ENCODE measurements at regions not wholly inside any gene's neighbourhood (a gene's known extent, or its start where the extent isn't known, plus 50 kb on each side); places are given as distances from the start of the nearest gene placed in this dataset.
"Not testable (repeated sequence)": the region's sequence is repeated elsewhere in the genome, so short reads cannot be mapped to it uniquely, and the experiment has no call there.

DNA sequence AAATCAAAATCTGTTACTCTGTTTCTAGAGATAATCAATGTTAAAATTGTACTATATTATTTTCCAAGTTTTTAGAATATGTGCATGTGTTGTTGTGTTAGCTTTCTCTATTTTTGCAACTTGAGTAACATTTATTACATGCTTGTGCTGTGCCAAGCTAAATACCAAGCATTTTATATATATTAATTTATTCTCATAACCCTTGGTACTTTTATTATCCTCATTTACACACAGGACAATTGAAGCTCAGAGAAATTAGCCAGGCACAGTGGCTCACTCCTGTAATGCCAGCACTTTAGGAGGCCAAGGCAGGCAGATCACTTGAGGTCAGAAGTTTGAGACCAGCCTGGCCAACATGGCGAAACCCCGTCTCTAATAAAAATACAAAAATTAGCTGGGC, 254.0 kb upstream of the DMRT1 start:
- DNase-seq = no peak

DNA sequence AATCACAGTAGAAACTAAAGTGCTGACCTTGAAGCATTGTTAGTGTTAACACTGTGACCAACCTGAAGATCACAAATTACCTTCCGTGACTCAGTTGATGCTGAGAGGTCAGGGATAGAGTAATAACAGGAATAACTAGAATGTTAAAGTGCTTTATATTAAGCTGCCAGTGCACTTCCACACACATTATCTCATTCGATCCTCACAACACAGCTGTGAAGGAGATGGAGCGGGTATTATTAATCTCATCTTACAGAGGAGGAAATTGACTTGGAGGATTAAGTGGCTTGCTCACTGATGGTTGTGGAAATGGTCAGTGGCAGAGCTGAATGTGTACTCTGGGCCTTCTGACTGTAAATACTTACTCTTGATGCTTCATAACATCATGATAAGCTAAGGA, 252.5 kb upstream of the DMRT1 start:
- DNase-seq = no peak

DNA sequence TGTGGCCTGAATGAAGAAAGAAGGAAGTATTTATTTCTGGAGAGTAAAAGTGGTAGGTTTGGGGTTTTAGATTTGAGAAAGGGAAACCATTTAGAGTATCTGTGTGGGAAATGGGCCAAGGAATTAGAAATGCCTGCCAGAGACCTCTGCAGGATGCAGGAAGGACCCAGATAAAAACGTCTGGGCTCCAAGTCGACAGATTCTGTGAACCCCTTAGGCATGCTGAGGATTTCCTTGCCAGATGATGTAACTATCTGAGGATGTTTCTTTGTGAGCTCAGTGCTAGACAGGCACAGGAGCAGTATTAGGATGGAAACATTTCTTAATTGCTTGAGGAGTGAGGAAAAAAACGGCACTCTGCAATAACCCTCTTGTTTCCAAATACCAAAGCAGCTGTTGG, 251.8 kb upstream of the DMRT1 start:
- DNase-seq = no peak

DNA sequence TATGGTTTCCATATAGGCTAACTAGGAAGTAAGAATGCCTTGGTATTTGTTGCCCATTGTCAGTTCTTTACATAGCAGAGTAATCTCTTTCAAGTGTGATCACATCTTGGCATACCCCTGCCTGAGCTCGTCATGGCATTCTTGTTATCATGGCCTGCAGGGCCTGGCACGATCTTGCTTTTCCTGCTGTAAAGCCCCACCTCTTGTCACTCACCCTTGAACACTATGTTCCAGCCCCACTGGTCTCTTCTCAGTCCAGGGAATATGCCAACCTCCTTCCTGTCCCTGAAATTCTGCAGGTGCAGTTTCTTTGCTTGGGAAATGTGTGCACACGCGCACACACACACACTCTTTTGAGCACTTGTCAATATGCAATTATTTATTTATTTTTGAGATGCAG, 250.2 kb upstream of the DMRT1 start:
- no peak for DNase-seq

DNA sequence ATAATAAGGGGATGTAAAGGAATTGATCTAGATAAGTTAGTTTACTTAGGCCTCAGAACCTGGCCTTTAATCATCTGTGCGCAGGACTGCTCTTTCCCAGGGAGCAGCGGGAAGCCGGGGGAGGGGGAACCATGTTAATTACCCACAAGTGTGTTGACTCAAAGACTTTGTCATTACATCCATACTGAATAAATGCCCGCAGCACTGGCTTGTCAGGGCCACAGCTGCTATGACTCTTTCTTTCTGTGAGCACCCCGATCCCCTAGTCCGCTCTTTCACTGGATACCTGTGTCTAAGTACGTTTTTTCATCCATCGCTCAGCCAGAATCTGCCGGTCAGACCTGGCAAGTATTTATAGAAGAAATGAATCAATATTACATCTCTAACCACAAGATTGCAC, 249.3 kb upstream of the DMRT1 start:
- DNase-seq = no peak

DNA sequence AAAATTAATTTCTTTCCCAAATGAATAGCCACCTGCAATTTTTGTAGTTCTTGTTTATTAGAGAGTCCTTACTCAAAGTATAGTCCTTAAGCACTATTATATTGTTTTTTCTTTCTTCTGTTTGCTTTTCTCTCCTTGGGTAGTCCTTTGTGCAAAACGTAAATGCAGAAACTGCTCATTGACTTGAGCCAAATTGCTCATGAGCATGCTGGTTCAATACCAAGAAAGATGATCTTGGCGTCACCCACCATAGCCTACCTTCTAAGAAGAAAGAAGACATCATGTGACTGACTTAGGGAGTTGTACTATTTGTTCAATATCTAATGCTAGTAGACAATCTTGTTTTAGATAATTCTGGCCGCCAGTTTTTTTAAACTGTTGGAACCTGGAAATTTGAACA, 248.8 kb upstream of the DMRT1 start:
- no peak for DNase-seq

DNA sequence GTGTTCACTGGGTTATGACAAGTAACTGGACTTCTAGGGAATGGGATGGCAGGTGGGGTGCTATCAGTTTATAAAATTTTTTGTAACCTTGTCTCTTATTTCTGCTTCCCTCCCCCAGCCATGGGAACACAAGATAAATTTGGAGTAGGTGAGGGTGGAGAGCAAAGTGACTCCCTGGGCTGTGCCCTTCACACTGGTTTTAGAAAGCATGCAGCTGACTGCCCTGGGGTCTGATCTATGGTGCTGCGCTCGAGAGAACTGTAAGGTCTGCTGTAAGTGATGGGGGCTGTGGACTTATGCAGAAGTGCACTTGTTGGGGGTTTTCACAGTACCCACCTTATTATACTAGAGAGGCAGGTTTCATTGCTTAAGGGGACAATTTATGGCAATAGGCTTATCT, 247.7 kb upstream of the DMRT1 start:
- DNase-seq = no peak

DNA sequence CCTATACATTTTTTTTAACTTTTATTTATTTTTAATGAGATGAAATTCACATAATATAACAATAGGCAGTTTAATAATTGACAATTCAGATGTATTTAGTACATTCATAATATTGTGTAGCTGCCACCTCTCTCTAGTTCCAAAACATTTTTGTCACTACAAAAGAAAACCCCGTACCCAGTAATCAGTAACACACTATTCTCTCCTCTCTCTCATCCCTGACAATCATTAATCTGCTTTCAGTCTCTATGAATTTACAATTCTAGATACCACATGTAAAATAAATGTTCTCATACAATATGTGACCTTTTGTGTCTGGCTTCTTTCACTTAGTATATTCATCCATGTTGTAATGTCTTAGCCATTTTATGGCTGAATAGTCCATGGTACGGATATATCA, 244.8 kb upstream of the DMRT1 start:
- DNase-seq = no peak

DNA sequence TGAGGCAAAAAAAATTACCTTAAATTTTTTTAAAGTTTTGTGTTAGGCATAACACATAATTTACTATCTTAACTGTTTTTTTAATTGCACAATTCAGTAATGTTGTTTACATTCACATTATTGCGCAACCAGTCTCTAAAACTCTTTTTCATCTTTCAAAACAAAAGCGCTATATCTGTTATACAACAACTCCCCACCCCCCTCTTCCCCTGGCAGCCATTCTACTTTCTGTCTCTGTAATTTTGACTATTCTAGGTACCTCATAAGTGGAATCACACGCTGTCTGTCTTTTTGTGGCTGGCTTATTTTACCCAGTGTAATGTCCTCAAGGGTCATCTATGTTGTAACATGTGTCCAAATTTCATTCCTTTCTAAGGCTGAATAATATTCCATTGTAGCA, 241.5 kb upstream of the DMRT1 start:
- no peak for DNase-seq

DNA sequence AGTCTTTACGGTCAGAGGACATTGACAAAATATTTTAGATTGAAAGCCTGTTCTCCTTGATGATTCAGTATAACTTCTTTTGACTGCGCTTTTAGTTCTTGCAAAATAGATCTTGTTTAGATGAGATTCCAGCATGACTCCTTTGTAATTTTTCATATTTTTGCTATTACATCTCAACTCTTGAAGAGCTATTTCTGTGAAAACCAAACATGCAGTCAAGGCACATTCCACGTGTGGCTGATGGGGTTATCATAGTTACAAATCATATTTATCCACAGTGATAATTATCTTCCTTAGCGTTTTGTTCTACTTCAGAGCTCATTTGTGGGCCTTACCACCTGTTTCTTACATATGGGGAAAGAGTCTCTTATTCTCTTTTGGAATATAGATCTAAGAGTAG, 238.8 kb upstream of the DMRT1 start:
- DNase-seq = no peak

DNA sequence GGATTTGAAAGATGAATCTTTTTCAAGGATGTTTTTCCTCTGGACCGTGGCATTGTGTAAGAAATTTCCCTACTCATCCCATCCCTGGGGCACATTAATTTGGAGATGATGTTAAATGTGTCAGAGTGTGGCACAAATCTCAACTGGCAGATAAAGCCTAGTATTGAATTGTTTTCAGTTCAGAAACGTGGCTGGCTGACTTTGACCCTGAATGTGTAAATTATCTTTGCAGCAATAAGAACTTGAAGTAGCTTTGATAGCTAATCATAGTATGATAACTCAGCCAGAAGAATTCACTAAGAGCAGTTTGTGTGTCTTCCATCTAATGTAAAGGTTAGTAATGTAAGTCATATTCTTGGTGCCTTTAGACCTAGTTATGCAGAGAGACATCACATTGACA, 238.4 kb upstream of the DMRT1 start:
- DNase-seq = no peak

DNA sequence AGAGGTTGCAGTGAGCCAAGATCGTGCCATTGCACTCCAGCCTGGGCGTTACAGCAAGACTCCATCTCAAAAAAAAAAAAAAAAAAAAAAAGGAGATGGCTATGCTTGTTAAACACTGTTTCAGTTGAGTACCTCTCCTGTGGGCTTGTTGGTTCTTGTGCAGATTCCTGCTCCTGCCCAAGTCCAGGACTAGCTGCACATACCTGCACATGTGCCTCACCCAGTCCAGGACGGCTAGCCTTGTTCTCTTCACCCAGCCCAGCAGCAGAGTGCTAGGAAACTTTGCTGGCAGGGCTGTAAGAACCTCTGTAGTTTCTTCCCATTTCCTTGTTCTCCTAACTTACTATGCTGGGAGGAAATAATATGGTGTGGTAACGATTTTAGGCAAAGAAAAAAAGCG, 234.1 kb upstream of the DMRT1 start:
- no peak for DNase-seq

DNA sequence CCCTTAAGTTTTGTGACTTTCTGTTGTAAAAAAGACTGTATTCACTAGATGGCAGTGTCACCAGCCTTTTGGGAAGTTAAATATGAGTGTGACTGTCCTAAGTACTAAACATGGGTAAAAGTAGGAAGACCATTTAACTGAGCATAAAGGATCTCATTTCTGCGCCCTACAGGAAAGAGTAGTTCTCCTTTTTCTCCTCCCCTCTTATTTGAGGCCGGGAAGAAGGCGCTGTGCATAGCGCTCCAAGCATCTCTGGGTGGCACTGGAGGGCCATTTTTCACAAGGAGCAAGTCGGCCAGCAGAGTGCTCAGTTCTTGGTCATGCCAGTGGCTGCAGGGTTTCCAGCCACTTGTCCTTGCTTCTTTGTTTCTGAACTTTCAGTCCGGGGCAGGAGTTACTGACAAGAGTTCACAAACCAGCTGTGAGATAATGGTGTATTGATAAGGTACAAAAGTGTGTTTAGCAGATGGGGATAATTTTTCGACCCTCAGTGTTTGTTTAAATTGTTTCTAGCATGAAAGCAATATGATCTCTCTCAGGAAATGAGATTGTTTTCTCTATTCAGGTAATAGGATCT, 227.6 kb upstream of the DMRT1 start:
- peak in 55 of 58 donors; percentile 11 to 90 (median 66) for DNase-seq

DNA sequence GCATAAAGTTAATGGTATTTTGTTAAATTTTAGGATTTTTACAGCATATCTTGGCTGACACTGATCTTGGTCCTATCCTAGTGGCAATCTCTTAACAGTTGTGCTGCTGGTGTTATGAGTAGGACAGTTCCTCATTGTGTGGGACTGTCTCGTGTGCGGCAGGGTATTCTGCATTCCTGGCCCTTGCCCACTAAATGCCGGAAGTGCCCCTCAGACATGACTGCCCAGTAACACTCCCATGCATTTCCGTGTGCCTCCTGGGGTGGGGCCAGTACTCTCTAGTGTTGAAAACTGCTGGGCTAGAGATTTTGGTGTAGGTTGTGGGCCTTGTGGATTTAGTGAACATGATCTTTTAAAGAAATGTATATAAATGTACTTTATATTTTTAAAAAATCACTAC, 227.1 kb upstream of the DMRT1 start:
- peak in 4 of 58 donors; percentile 13 to 28 (median 24) for DNase-seq

DNA sequence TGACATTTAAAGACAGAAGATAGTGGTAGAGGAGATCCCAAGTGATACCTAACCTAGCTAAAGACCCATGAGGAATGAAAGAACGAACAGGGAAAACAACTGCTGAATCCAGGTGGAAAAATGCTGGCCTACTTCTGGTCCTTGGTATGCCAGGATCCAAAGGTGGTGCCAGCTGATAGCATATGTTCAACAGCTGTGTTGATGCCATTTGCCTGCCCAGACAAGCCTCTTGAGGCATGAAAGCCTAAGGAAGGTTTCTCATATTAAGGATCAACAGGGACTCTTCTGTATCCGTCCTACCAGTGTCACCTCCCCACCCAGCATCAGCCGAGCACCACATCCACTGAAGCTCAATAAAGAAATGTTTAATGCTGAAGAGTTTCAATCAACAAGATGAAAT, 225.7 kb upstream of the DMRT1 start:
- no peak for DNase-seq

DNA sequence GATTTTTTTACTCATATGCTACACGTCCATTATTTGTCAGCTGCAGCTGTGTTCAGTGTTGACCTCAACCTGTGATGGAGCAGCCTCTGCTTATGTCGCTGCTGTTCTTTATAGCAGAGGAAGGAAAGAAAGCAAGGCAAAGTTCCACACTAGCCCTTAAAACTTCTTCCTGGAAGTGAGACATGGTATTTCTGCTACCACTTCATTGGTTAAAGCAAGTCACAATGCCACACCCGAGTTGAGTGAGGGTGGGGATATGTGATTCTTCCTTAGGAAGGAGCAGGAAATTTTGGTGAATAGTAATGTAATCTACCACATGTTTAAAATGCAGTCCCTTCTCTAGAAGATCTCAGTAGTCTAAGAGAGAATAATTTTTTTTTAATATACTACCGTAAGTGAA, 224.8 kb upstream of the DMRT1 start:
- DNase-seq = no peak

DNA sequence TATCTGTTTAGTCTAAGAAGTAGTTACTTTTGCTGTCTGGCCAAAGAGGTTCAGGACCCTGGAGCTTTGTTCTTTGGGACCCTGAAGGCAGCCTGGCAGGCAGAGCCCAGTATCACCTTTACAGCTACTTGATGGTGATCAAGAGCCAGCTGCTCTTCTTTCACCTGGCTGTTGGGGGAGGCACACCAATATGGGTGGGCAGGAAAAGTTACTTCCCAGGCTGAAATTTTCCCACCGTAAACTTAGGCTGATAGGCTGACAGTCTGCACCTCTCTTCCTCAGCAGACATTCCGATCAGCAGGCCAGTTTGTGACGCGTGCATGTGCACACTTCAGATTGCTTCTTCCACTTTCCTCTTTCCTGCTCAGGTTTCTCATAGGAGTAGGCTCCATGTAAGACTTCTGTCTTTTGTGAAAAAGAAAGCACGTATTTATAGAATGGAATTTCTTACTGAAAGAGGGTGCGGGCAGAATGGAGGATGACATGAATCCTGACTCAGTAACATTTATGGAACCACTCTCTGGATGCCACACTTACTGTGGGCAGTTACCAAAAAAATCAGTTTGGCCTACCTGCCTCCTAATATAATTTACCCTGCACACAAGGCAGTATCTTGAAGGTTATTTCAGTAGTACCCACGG, 223.9 kb upstream of the DMRT1 start:
- DNase-seq = no peak

DNA sequence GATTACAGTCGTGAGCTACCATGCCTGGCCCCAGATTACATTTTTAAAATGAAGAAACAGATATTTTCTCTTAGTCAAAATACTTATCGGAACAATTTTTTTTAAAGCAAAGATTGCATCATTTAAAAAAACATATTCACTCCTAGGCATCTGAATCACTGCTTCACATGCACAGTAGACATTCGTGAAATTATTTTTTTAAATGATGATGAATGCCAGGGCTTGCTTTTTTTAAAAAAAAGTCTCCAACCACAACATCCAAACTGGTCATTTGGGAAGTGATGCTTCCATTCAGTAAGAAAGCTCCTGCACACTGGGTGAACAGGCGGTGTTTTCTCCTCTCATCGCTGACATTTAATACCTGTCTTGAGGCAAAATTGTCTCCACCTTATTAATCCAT, 223.0 kb upstream of the DMRT1 start:
- no peak for DNase-seq

DNA sequence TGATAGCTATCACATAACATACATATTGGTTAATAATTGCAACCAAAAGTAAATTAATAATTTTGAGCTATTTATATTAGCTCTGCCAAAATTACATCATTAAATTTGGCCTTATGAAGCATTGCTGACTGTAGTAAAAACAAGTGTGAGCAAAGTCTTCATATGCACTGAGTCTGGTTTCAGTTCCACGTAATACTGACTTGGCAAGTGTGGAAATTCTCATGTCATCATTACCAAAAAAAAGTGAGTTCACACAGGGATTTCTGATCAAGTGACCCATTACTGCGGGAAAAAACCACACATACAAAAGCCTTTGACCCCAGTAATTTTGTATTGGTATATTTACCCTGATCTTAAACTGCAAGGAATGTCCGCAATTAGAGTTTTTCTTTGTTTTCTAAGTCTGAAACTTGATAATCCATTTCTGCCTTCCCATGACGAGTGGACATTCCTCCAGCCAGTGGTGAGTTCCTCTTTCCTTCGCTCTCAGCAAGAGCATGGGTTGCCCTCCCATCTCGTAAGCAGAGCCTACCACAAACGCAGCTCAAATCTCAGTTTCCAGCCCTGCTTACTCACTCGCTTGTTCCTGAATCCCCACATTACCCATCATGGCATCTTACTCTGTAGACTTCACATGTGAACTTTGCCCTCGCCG, 220.2 kb upstream of the DMRT1 start:
- DNase-seq = peak in 1 of 58 donors; percentile 2

DNA sequence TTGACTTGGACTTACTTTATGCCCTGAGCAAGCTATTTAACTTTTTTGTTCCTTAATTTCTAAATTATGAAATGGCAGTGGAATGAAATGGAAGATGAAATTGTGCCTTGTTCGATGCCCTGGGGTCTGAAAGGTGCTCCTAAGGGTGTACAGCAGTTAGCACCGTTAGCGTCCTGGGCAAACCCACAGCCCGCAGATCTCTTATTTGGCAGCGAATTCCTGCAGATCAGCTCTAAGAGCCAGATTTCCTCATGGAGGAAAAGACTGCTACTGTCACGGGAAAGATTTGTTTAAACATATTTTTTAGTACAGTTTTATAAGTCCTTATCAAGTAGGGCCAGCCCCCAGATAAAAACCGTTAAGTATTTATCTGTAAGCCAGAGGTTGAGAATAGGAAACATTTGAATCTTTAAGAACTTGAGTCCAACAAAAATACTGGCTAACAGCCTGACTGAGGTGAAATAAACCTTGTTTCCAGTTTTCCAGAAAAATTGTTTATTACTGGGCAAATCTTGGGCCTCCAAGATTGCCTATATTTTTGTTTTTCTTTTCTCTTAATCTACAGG, 216.5 kb upstream of the DMRT1 start:
- DNase-seq = no peak

DNA sequence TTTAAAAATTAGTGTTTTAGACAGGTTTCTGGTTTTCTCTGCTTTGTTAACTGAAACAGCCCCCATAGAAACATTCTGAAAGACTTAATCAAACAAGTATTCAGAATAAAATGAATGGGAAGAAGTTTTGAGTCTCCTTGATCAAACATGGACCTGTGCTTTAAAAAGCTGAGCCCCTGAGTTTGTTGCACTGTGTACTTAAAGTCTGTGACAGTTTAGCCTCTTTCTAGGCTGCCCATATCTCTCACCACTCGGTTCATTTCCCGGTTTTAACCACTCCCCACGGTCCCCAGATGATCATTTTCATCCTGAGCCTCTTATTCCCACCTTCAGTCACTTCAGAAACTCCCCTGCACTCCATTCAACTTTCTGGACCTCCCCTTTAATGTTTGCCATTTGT, 215.9 kb upstream of the DMRT1 start:
- DNase-seq = no peak

DNA sequence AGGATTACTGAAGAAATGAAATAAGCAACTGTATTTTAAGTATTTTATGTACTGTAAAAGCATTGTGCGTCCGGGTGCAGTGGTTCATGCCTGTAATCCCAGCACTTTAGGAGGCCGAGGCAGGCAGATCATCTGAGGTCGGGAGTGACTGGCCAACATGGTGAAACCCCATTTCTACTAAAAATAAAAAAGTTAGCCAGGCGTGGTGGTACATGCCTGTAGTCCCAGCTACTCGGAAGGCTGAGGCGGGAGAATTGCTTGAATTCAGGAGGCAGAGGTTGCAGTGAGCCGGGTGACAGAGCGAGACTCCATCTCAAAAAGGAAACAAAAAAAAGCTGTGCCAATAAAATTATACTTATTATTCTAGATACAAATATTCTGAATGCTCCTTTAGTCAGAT, 215.4 kb upstream of the DMRT1 start:
- DNase-seq = not testable (repeated sequence)

DNA sequence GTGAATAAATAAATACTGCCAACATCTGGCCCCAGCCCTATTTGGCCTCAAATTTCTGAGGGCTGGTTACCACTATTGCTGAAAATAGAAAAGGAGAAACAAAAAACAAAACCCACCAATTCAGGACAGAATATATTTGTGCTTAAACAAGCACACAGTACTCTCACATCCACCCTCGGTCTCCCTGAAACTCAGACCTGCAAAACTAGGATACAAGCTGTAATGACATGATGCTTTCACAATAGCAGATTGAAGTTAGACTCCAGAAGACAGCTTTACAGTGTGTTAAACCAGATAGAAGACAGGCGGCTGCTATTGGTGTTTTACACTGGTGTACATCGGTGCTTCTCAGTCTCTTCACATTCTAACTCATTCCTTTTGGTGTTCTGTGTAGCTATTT, 214.9 kb upstream of the DMRT1 start:
- DNase-seq = no peak
